Ascending aorta (tissue), 2 donors: ENCODE measurements at regions not wholly inside any gene's neighbourhood (a gene's known extent, or its start where the extent isn't known, plus 50 kb on each side); places are given as distances from the start of the nearest gene placed in this dataset.

Experiments used
- DNase-seq, 2 donors: peaks; one replicate each; pipeline ENCODE4 v3.0.0-alpha.2; 2019; ENCODE audit warnings: low spot score in 2 of 2
- H3K27ac ChIP-seq, 2 donors: fragments of 200-600 bp; sonication (generic); one replicate each; pipeline ENCODE4 v1.5.1; 2016 to 2017; ENCODE audit warnings: mild to moderate bottlenecking in 1 of 2
- H3K27me3 ChIP-seq: fragments of 200-600 bp; sonication (generic); one replicate; pipeline ENCODE4 v1.5.1; 2017
- H3K36me3 ChIP-seq, 2 donors: fragments of 200-600 bp; sonication (generic); one replicate each; pipeline ENCODE4 v1.5.1; 2016
- H3K4me1 ChIP-seq, 2 donors: fragments of 200-600 bp; sonication (generic); one replicate each; pipeline ENCODE4 v1.5.1; 2016 to 2017; ENCODE audit warnings: mild to moderate bottlenecking in 1 of 2
- H3K4me3 ChIP-seq, 2 donors: fragments of 200-600 bp; sonication (generic); one replicate each; pipeline ENCODE4 v1.5.1; 2016 to 2017; ENCODE audit warnings: mild to moderate bottlenecking in 1 of 2
- H3K9me3 ChIP-seq, 2 donors: fragments of 200-600 bp; sonication (generic); one replicate each; pipeline ENCODE4 v1.5.1; 2016
- intact Hi-C: fragments of 100-400 bp; cut with DNase I; formaldehyde crosslinking; loops from one replicate; pipeline ENCODE4 v1.15.1; 2023
- TF ChIP-seq, protein P1 (sequence below), 3 experiments: fragments of 200-600 bp in 2 of 3; fragments of 450-650 bp in 1 of 3; sonication (generic) in 2 of 3; IDR thresholded peaks; one replicate each; pipeline ENCODE4 v1.5.1; 2016 to 2019; ENCODE audit warnings: antibody characterized with exemption in 3 of 3, mild to moderate bottlenecking in 1 of 3, moderate library complexity in 1 of 3

- Histone ChIP-seq H3K9me3 (no peaks in the 10 kb centered on the region), H3K27me3 (no peaks in the 10 kb centered on the region), H3K4me1 (no peaks in the 10 kb centered on the region), H3K4me3 (no peak overlapping the region), H3K36me3 (no peaks in the 10 kb centered on the region), H3K27ac (no peak overlapping the region)
- TF ChIP-seq, protein P1, sequence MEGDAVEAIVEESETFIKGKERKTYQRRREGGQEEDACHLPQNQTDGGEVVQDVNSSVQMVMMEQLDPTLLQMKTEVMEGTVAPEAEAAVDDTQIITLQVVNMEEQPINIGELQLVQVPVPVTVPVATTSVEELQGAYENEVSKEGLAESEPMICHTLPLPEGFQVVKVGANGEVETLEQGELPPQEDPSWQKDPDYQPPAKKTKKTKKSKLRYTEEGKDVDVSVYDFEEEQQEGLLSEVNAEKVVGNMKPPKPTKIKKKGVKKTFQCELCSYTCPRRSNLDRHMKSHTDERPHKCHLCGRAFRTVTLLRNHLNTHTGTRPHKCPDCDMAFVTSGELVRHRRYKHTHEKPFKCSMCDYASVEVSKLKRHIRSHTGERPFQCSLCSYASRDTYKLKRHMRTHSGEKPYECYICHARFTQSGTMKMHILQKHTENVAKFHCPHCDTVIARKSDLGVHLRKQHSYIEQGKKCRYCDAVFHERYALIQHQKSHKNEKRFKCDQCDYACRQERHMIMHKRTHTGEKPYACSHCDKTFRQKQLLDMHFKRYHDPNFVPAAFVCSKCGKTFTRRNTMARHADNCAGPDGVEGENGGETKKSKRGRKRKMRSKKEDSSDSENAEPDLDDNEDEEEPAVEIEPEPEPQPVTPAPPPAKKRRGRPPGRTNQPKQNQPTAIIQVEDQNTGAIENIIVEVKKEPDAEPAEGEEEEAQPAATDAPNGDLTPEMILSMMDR (IDR thresholded peaks at IDR 0.05) = no peak
- DNase-seq = no peak
- intact Hi-C loops = no loop called here
Observed at GRCh38 chr4:83780053-83780733, 244.3 kb downstream of the GPAT3 start.

DNA sequence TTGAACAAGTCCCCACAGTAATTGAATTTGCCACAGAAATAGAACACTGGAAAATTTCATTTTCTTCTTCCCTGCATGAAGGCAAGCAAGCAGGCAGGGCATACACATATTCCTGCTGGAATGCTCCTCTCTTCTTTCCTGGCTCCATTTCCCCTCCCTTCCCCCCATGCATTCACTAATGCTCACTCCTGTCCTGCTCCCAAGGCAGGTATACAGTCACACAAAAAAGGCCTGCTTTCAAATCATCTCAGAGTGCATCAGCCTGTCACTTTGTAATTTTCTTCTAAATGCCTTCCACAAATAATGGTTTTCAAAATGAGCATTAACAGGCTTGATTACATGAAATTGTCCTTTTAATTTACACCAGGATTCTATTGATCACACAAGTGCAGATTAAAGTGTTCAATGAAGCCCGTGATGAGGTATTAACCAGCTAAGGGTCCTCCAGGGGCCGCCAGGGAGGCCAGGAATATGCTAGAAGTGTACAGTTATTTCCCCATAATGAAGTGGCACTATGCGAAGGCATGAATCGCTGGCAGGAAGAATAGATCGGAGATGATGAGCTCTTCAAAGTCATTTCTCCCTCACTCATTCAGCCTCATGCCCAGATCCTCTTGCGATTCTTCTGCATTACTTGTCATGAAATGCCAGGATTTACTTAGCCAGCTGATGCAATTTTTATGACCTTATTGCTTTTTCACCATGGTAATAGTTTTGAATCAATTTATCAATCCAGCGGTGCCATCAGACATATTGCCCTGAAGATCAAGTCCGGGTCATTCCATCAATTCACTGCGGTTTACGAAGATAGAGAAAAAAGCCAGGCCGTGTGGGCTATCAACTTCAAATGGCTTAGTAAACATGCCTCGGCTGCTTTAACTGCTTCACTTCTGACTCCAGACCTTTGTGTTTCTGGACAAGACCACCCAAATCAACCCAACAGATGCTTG lies 243.5 kb downstream of the GPAT3 start:
- no peaks in the 10 kb centered on the region for H3K27me3 ChIP-seq
- H3K36me3 ChIP-seq = no peaks in the 10 kb centered on the region
- H3K4me1 ChIP-seq = no peaks in the 10 kb centered on the region
- no peak for DNase-seq
- no peak overlapping the region for H3K27ac ChIP-seq
- intact Hi-C loops = no loop called here
- TF ChIP-seq, protein P1 (IDR thresholded peaks at IDR 0.05) = no peak
- H3K4me3 ChIP-seq = no peak overlapping the region
- no peaks in the 10 kb centered on the region for H3K9me3 ChIP-seq

- H3K27me3 ChIP-seq = no peaks in the 10 kb centered on the region
- no peak for DNase-seq
- no peak overlapping the region for H3K27ac ChIP-seq
- intact Hi-C loops = no loop called here
- no peaks in the 10 kb centered on the region for H3K36me3 ChIP-seq
- TF ChIP-seq, protein P1 (IDR thresholded peaks at IDR 0.05) = no peak
- H3K9me3 ChIP-seq = no peaks in the 10 kb centered on the region
- H3K4me3 ChIP-seq = no peak overlapping the region
- H3K4me1 ChIP-seq = no peaks in the 10 kb centered on the region
Observed at GRCh38 chr4:83772685-83773084, 236.8 kb downstream of the GPAT3 start.

DNA sequence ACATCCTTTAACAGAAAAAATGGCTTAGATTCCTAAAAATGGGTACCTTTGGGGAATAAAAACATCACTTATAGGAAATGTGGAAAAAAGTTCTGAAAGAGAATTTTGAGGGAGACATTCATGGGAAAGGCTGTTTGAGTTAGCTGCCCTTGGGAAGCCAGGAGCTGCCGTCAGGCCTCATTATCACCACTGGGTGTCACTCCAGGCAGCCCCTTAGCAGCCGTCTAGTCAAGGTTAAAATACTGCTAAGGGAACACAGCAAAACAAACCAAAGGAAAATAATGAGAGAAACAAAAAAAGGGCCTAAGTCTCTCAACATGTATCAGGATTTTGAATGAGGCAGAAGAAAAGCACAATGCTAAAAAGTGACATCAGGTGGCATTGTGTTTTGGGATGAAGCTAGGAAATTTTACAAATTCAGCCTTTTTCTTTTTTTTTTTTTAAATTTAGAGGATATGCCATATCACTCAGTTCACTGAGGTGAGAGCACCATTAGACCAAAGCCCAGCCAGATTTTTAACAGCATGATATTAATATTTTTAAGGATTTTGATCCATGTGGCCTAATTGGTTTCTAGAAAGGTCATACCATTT lies 235.3 kb downstream of the GPAT3 start:
- Histone ChIP-seq H3K4me1 (no peaks in the 10 kb centered on the region), H3K4me3 (no peak overlapping the region), H3K27ac (no peak overlapping the region), H3K36me3 (no peaks in the 10 kb centered on the region), H3K9me3 (no peaks in the 10 kb centered on the region), H3K27me3 (no peaks in the 10 kb centered on the region)
- intact Hi-C loops = no loop called here
- no peak for DNase-seq
- TF ChIP-seq, protein P1 (IDR thresholded peaks at IDR 0.05) = no peak

DNA sequence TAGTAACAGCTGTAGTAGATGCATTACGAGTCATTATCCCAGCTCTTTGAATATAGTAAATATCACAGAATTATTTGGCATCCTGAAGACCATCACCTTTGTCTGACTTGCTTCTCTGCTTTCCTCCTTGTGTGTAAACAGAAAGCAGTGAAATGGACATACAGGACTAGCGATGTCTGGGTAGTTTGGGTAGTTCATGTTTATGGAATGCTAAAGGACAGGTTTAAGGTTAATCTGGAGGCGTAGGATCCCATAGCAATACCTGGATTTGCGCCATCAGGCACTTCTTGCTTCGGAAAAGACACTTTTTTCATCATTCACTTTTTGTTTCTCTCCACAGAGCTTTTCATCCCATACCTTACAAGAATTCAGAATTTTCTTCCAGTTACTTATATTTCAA lies 232.2 kb downstream of the GPAT3 start:
- intact Hi-C loops = no loop called here
- no peaks in the 10 kb centered on the region for H3K9me3 ChIP-seq
- no peaks in the 10 kb centered on the region for H3K36me3 ChIP-seq
- H3K27ac ChIP-seq = no peak overlapping the region
- DNase-seq = no peak
- no peaks in the 10 kb centered on the region for H3K4me1 ChIP-seq
- TF ChIP-seq, protein P1 (IDR thresholded peaks at IDR 0.05) = no peak
- H3K27me3 ChIP-seq = no peaks in the 10 kb centered on the region
- H3K4me3 ChIP-seq = no peak overlapping the region
